Esophagus squamous epithelium (tissue), 4 donors: ENCODE measurements at regions not wholly inside any gene's neighbourhood (a gene's known extent, or its start where the extent isn't known, plus 50 kb on each side); places are given as distances from the start of the nearest gene placed in this dataset.

ENCODE experiments used
- POLR2A ChIP-seq, 4 donors: fragments of 450-650 bp; IDR thresholded peaks; one replicate each; pipeline ENCODE4 v1.6.1; 2017; ENCODE audit warnings: antibody characterized with exemption in 4 of 4, mild to moderate bottlenecking in 4 of 4, moderate library complexity in 3 of 4
- TF ChIP-seq, protein P1 (sequence below), 6 experiments: fragments of 450-650 bp in 4 of 6; fragments of 200-600 bp in 2 of 6; sonication (generic) in 2 of 6; IDR thresholded peaks; one replicate each; pipeline ENCODE4 v1.5.1; 2016 to 2019; ENCODE audit warnings: antibody characterized with exemption in 6 of 6, mild to moderate bottlenecking in 4 of 6, moderate library complexity in 4 of 6

DNA sequence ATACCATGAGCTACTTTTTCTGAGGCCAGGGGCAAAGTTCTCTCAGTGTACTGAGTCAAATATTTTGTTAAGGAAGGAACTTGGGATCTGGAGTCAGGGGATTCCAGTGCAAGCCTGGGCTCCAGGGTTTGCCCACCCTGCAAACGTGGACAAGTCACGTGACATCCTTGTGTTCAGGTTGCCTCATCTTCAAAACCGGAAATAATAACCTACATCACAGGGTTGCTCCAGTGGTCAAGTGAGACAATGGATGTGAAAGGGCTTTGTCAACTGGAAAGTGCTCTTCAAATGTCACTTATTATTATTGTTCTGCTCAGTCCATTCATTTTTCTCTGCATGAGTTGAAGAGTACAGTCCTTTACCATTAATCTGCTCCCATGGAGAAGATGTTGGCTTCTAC, 414.9 kb downstream of the COG6 start:
- TF ChIP-seq, protein P1, sequence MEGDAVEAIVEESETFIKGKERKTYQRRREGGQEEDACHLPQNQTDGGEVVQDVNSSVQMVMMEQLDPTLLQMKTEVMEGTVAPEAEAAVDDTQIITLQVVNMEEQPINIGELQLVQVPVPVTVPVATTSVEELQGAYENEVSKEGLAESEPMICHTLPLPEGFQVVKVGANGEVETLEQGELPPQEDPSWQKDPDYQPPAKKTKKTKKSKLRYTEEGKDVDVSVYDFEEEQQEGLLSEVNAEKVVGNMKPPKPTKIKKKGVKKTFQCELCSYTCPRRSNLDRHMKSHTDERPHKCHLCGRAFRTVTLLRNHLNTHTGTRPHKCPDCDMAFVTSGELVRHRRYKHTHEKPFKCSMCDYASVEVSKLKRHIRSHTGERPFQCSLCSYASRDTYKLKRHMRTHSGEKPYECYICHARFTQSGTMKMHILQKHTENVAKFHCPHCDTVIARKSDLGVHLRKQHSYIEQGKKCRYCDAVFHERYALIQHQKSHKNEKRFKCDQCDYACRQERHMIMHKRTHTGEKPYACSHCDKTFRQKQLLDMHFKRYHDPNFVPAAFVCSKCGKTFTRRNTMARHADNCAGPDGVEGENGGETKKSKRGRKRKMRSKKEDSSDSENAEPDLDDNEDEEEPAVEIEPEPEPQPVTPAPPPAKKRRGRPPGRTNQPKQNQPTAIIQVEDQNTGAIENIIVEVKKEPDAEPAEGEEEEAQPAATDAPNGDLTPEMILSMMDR (IDR thresholded peaks at IDR 0.05), result no peak
- TF ChIP-seq POLR2A (IDR thresholded peaks at IDR 0.05), result no peak
